Right cardiac atrium (tissue), 5 donors: ENCODE measurements at regions not wholly inside any gene's neighbourhood (a gene's known extent, or its start where the extent isn't known, plus 50 kb on each side); places are given as distances from the start of the nearest gene placed in this dataset.
A peak's percentile ranks its signal among the peaks of the same experiment; 100 is the strongest.

Source experiments
- ATAC-seq, 2 donors: fragments of 200-7000 bp; cut with Tn5 transposase; one replicate each; pipeline versions ENCODE4 v1.8.0 to v1.9.1; 2020; ENCODE audit warnings: moderate library complexity in 2 of 2, mild to moderate bottlenecking in 1 of 2
- DNase-seq, 3 donors: peaks; one replicate each; pipeline ENCODE4 v3.0.0-alpha.2; 2020
- H3K27ac ChIP-seq: one replicate; pipeline ENCODE4 v1.5.1; 2013; ENCODE audit warnings: mild to moderate bottlenecking, low read length, control low read depth, moderate library complexity
- H3K27me3 ChIP-seq: one replicate; pipeline ENCODE4 v1.6.1; 2013; ENCODE audit not compliant: control insufficient read depth, insufficient read depth
- H3K4me1 ChIP-seq: one replicate; pipeline ENCODE4 v1.6.1; 2013; ENCODE audit warnings: low read length; ENCODE audit not compliant: control insufficient read depth, insufficient read depth
- H3K4me3 ChIP-seq: one replicate; pipeline ENCODE4 v1.5.1; 2013; ENCODE audit warnings: low read length, control low read depth
- H3K9me3 ChIP-seq: one replicate; pipeline ENCODE4 v1.6.1; 2013; ENCODE audit warnings: low read length; ENCODE audit not compliant: control insufficient read depth
- WGBS: extraction: QIAGEN DNeasy Blood & Tissue Kit; methylation state at CpG from one replicate; pipeline ENCODE4 v1.1.7; 2013; 5-methylcytosine and 5-hydroxymethylcytosine counted together
- intact Hi-C, 4 donors: fragments of 100-400 bp; cut with DNase I; formaldehyde crosslinking; loops; one replicate each; pipeline versions ENCODE4 v1.11.0 to v1.14.0; 2022 to 2023
- donor health status: healthy with polysubstance abuse.
- donor health status: DM: no; HTN: yes; CAD: no.
- donor health status: DM: no; HTN: no; CAD: no.
- donor health status: DM: no; HTN: yes; CAD: no; lungs with severe emphysema.
- donor health status: DM: yes; HTN: yes; CAD: no.

GRCh38 chr6:22147921-22148776 lies 148.7 kb downstream of the PRL start:
- H3K27ac ChIP-seq, result peak overlapping the region; percentile 42
- WGBS, result 30% methylated on average over 7 of the region's 7 CpGs
- DNase-seq (peak; percentile 36 to 65 (median 55)), ATAC-seq (peak; percentile 78 to 79)
- intact Hi-C loops, result loop anchor here in 2 of 4 donors (10.0 kb wide), 1 partner anchor 553 kb away; the partner anchor contains the start of gene SOX4 (in 2 of the 2)
- peaks cover 11% of the 10 kb centered on the region for H3K4me1 ChIP-seq
- H3K9me3 ChIP-seq, result no peaks in the 10 kb centered on the region
- no peak overlapping the region for H3K4me3 ChIP-seq
- no peaks in the 10 kb centered on the region for H3K27me3 ChIP-seq

GRCh38 chr6:22149096-22149495 lies 147.7 kb downstream of the PRL start:
- H3K27ac ChIP-seq, result no peak overlapping the region
- H3K9me3 ChIP-seq, result no peaks in the 10 kb centered on the region
- no peak overlapping the region for H3K4me3 ChIP-seq
- DNase-seq (no peak), ATAC-seq (no peak)
- 13% methylated on average over 3 of the region's 3 CpGs for whole genome bisulfite sequencing
- peaks cover 11% of the 10 kb centered on the region for H3K4me1 ChIP-seq
- no peaks in the 10 kb centered on the region for H3K27me3 ChIP-seq
- intact Hi-C loops, result loop anchor here in 2 of 4 donors (10.0 kb wide), 1 partner anchor 554 kb away; the partner anchor contains the start of gene SOX4 (in 2 of the 2)

GRCh38 chr6:22149501-22150367 lies 147.1 kb downstream of the PRL start:
- peak in 1 of 3 donors; percentile 18 for DNase-seq
- no peak overlapping the region for H3K27ac ChIP-seq
- intact Hi-C loops, result loop anchor here in 2 of 4 donors (10.0 kb wide), 1 partner anchor 555 kb away; the partner anchor contains the start of gene SOX4 (in 2 of the 2)
- H3K4me1 ChIP-seq, result peaks cover 11% of the 10 kb centered on the region
- 63% methylated on average over 11 of the region's 11 CpGs for WGBS
- no peak overlapping the region for H3K4me3 ChIP-seq
- no peaks in the 10 kb centered on the region for H3K27me3 ChIP-seq
- ATAC-seq, result peak; percentile 69 to 83
- H3K9me3 ChIP-seq, result no peaks in the 10 kb centered on the region

- H3K9me3 ChIP-seq, result no peaks in the 10 kb centered on the region
- intact Hi-C loops, result no loop called here
- H3K4me3 ChIP-seq, result no peak overlapping the region
- H3K27ac ChIP-seq, result no peak overlapping the region
- no peak for DNase-seq
- peaks cover 11% of the 10 kb centered on the region for H3K4me1 ChIP-seq
- no peak for ATAC-seq
- H3K27me3 ChIP-seq, result no peaks in the 10 kb centered on the region
These were observed 146.3 kb downstream of the PRL start for GRCh38 chr6:22150368-22151035.

- DNase-seq, result no peak
- no peak overlapping the region for H3K27ac ChIP-seq
- intact Hi-C loops, result no loop called here
- H3K27me3 ChIP-seq, result no peaks in the 10 kb centered on the region
- H3K9me3 ChIP-seq, result no peaks in the 10 kb centered on the region
- no peak for ATAC-seq
- no peak overlapping the region for H3K4me3 ChIP-seq
- H3K4me1 ChIP-seq, result peaks cover 11% of the 10 kb centered on the region
- 99% methylated on average over 1 of the region's 1 CpG for WGBS
These were observed 144.9 kb downstream of the PRL start for GRCh38 chr6:22151892-22152291.

- ATAC-seq (no peak), DNase-seq (no peak)
- Histone ChIP-seq H3K4me1 (peaks cover 8% of the 10 kb centered on the region), H3K9me3 (no peaks in the 10 kb centered on the region), H3K27ac (no peak overlapping the region), H3K4me3 (no peak overlapping the region), H3K27me3 (no peaks in the 10 kb centered on the region)
- intact Hi-C loops, result no loop called here
These were observed 144.0 kb downstream of the PRL start for GRCh38 chr6:22152841-22153240.

GRCh38 chr6:22153384-22154158 lies 143.3 kb downstream of the PRL start:
- H3K4me1 ChIP-seq, result peaks cover 5% of the 10 kb centered on the region
- no peak overlapping the region for H3K27ac ChIP-seq
- ATAC-seq (no peak), DNase-seq (no peak)
- WGBS, result 80% methylated on average over 6 of the region's 6 CpGs
- no peaks in the 10 kb centered on the region for H3K9me3 ChIP-seq
- no peak overlapping the region for H3K4me3 ChIP-seq
- no peaks in the 10 kb centered on the region for H3K27me3 ChIP-seq
- intact Hi-C loops, result no loop called here

- Histone ChIP-seq H3K4me3 (no peak overlapping the region), H3K27me3 (no peaks in the 10 kb centered on the region), H3K9me3 (no peaks in the 10 kb centered on the region), H3K27ac (no peak overlapping the region), H3K4me1 (no peaks in the 10 kb centered on the region)
- 83% methylated on average over 4 of the region's 4 CpGs for WGBS
- ATAC-seq (no peak), DNase-seq (no peak)
- intact Hi-C loops, result no loop called here
These were observed 141.3 kb downstream of the PRL start for GRCh38 chr6:22155551-22155950.

GRCh38 chr6:22157233-22157632 lies 139.6 kb downstream of the PRL start:
- intact Hi-C loops, result no loop called here
- no peak overlapping the region for H3K27ac ChIP-seq
- H3K4me3 ChIP-seq, result no peak overlapping the region
- DNase-seq (no peak), ATAC-seq (no peak)
- 96% methylated on average over 4 of the region's 4 CpGs for WGBS
- H3K4me1 ChIP-seq, result no peaks in the 10 kb centered on the region
- H3K9me3 ChIP-seq, result no peaks in the 10 kb centered on the region
- no peaks in the 10 kb centered on the region for H3K27me3 ChIP-seq

GRCh38 chr6:22164236-22164635 lies 132.6 kb downstream of the PRL start:
- no peaks in the 10 kb centered on the region for H3K4me1 ChIP-seq
- ATAC-seq (no peak), DNase-seq (no peak)
- no peak overlapping the region for H3K27ac ChIP-seq
- H3K9me3 ChIP-seq, result no peaks in the 10 kb centered on the region
- intact Hi-C loops, result no loop called here
- no peaks in the 10 kb centered on the region for H3K27me3 ChIP-seq
- H3K4me3 ChIP-seq, result no peak overlapping the region
